ENCODE measurements at regions not wholly inside any gene's neighbourhood (a gene's known extent, or its start where the extent isn't known, plus 50 kb on each side); places are given as distances from the start of the nearest gene placed in this dataset.
"Not testable (repeated sequence)": the region's sequence is repeated elsewhere in the genome, so short reads cannot be mapped to it uniquely, and the experiment has no call there.

GRCh38 chr6:141878686-141879085 lies 254.0 kb upstream of the GJE1 start:
- no peak for DNase-seq (ENCODE audit: low read depth)
- TF ChIP-seq CTCF (conservative IDR thresholded peaks at IDR 0.05; ENCODE audit: low read depth, low read length) = no peak
- H3K4me3 ChIP-seq (ENCODE audit: low read length) = no peak overlapping the region

GRCh38 chr6:141877275-141877983 lies 255.3 kb upstream of the GJE1 start:
- no peak for TF ChIP-seq CTCF (conservative IDR thresholded peaks at IDR 0.05; ENCODE audit: low read depth, low read length)
- no peak overlapping the region for H3K4me3 ChIP-seq (ENCODE audit: low read length)
- no peak for DNase-seq (ENCODE audit: low read depth)

GRCh38 chr6:141874930-141875602 lies 257.7 kb upstream of the GJE1 start:
- no peak overlapping the region for H3K4me3 ChIP-seq (ENCODE audit: low read length)
- no peak for TF ChIP-seq CTCF (conservative IDR thresholded peaks at IDR 0.05; ENCODE audit: low read depth, low read length)
- DNase-seq (ENCODE audit: low read depth) = no peak

GRCh38 chr6:141869509-141869908 lies 263.2 kb upstream of the GJE1 start:
- not testable (repeated sequence) for H3K4me3 ChIP-seq (ENCODE audit: low read length)
- peak; percentile 13 for DNase-seq (ENCODE audit: low read depth)

GRCh38 chr6:141867767-141868166 lies 265.0 kb upstream of the GJE1 start:
- no peak overlapping the region for H3K4me3 ChIP-seq (ENCODE audit: low read length)
- TF ChIP-seq CTCF (conservative IDR thresholded peaks at IDR 0.05; ENCODE audit: low read depth, low read length) = no peak
- DNase-seq (ENCODE audit: low read depth) = no peak

GRCh38 chr6:141866731-141867497 lies 265.8 kb upstream of the GJE1 start:
- no peak for TF ChIP-seq CTCF (conservative IDR thresholded peaks at IDR 0.05; ENCODE audit: low read depth, low read length)
- H3K4me3 ChIP-seq (ENCODE audit: low read length) = no peak overlapping the region
- DNase-seq (ENCODE audit: low read depth) = no peak

- DNase-seq (ENCODE audit: low read depth) = no peak
- TF ChIP-seq CTCF (conservative IDR thresholded peaks at IDR 0.05; ENCODE audit: low read depth, low read length) = no peak
- H3K4me3 ChIP-seq (ENCODE audit: low read length) = no peak overlapping the region
These were observed 281.7 kb upstream of the GJE1 start for GRCh38 chr6:141851063-141851462.
